ENCODE measurements at regions not wholly inside any gene's neighbourhood (a gene's known extent, or its start where the extent isn't known, plus 50 kb on each side); places are given as distances from the start of the nearest gene placed in this dataset.

DNA sequence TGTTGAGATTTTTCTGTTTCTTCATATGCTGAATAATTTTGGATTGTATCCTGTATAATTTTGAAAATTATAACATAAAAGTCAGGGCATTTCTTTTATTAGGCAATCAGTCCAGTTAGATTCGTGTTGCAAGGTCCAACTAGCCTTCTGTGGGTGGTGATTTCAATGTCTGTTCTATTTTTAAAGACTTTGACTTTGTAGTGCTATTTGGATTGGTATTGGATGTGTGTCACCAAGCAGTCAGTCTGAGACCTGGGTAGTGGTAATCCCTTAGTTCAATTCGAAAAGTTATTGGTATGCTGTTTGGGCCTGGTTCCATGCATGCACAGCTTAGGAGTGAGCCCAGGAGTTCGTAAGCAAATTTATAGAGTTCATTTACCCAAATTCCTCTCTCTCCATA lies 82.2 kb downstream of the EPDR1 start:
- H3K4me1 Mint-ChIP-seq, result no peaks in the 10 kb centered on the region
- DNase-seq, result no peak
- no peaks in the 10 kb centered on the region for H3K9me3 Mint-ChIP-seq (ENCODE audit: low read depth)
- no peak overlapping the region for H3K27ac Mint-ChIP-seq
- CTCF ChIA-PET, result no interaction called here
- peaks cover 11% of the 10 kb centered on the region for H3K27me3 Mint-ChIP-seq
- ATAC-seq, result no peak
- no peaks in the 10 kb centered on the region for H3K36me3 Mint-ChIP-seq
- H3K4me3 Mint-ChIP-seq, result no peak overlapping the region

GRCh38 chr7:38006559-38006958 lies 86.1 kb downstream of the EPDR1 start:
- no peak overlapping the region for H3K27ac Mint-ChIP-seq
- CTCF ChIA-PET, result no interaction called here
- H3K27me3 Mint-ChIP-seq, result peaks cover 11% of the 10 kb centered on the region
- DNase-seq (no peak), ATAC-seq (no peak)
- peaks cover 1% of the 10 kb centered on the region for H3K36me3 Mint-ChIP-seq
- H3K9me3 Mint-ChIP-seq (ENCODE audit: low read depth), result peaks cover 2% of the 10 kb centered on the region
- H3K4me1 Mint-ChIP-seq, result no peaks in the 10 kb centered on the region
- H3K4me3 Mint-ChIP-seq, result no peak overlapping the region

DNA sequence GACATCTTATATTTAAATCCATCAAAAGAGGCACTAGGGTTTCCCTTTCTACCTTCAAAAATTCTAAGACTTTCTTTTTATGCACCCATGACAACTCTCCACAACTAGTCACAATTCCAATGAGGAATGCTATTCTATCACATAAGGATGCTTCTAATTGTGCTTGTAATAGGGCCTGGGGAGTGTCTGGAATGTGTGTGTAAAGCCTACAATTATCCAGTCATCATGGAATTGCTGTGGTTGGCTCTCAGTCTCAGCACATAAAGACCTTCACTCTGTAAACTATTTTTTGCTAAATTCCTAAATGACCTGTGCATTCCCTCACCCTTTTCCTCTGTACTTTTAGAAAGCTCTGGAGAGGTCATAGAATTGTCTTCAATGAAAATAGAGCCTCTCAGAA lies 86.7 kb downstream of the EPDR1 start:
- no peak overlapping the region for H3K4me3 Mint-ChIP-seq
- peaks cover 2% of the 10 kb centered on the region for H3K9me3 Mint-ChIP-seq (ENCODE audit: low read depth)
- CTCF ChIA-PET, result no interaction called here
- peaks cover 1% of the 10 kb centered on the region for H3K36me3 Mint-ChIP-seq
- no peak overlapping the region for H3K27ac Mint-ChIP-seq
- peaks cover 11% of the 10 kb centered on the region for H3K27me3 Mint-ChIP-seq
- ATAC-seq (no peak), DNase-seq (no peak)
- no peaks in the 10 kb centered on the region for H3K4me1 Mint-ChIP-seq

- Mint-ChIP-seq H3K27ac (no peak overlapping the region), H3K9me3 (ENCODE audit: low read depth) (peaks cover 2% of the 10 kb centered on the region), H3K27me3 (peaks cover 23% of the 10 kb centered on the region), H3K36me3 (peaks cover 1% of the 10 kb centered on the region), H3K4me1 (no peaks in the 10 kb centered on the region), H3K4me3 (no peak overlapping the region)
- DNase-seq (no peak), ATAC-seq (no peak)
- CTCF ChIA-PET, result no interaction called here
Measured at GRCh38 chr7:38013246-38013645, 92.8 kb downstream of the EPDR1 start.

DNA sequence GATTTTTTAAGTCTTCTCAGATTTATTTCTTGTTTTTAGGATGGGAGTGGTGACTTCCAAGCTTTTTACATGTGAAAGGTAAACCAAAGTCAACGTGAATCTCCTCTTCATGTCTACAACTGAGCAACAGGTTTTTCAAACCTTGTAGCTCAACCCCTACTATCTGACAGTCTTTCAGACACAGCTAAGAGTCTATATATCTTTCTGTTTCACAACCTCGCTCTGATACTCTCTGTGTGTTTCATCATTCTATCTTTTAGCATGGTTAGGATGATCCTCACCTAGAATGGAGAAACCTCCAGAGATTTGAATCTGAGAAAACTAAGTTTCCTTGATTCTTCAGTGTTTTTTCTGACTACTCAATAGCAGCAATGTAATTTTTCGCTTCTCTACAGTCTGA lies 96.1 kb downstream of the EPDR1 start:
- CTCF ChIA-PET, result interaction anchor here (1.2 kb wide), 1 partner anchor 100 kb away, joined by 3 read pairs; the partner anchor contains the start of gene SFRP4
- no peaks in the 10 kb centered on the region for H3K4me1 Mint-ChIP-seq
- H3K4me3 Mint-ChIP-seq, result no peak overlapping the region
- no peaks in the 10 kb centered on the region for H3K36me3 Mint-ChIP-seq
- ATAC-seq, result no peak
- DNase-seq, result no peak
- no peaks in the 10 kb centered on the region for H3K9me3 Mint-ChIP-seq (ENCODE audit: low read depth)
- H3K27ac Mint-ChIP-seq, result no peak overlapping the region
- peaks cover 23% of the 10 kb centered on the region for H3K27me3 Mint-ChIP-seq

GRCh38 chr7:38017320-38017719 lies 96.9 kb downstream of the EPDR1 start:
- peaks cover 23% of the 10 kb centered on the region for H3K27me3 Mint-ChIP-seq
- no peak overlapping the region for H3K4me3 Mint-ChIP-seq
- no peak for ATAC-seq
- no peaks in the 10 kb centered on the region for H3K4me1 Mint-ChIP-seq
- no peaks in the 10 kb centered on the region for H3K9me3 Mint-ChIP-seq (ENCODE audit: low read depth)
- no peak overlapping the region for H3K27ac Mint-ChIP-seq
- DNase-seq, result no peak
- CTCF ChIA-PET, result interaction anchor here (1.2 kb wide), 1 partner anchor 101 kb away, joined by 3 read pairs; the partner anchor contains the start of gene SFRP4
- no peaks in the 10 kb centered on the region for H3K36me3 Mint-ChIP-seq

DNA sequence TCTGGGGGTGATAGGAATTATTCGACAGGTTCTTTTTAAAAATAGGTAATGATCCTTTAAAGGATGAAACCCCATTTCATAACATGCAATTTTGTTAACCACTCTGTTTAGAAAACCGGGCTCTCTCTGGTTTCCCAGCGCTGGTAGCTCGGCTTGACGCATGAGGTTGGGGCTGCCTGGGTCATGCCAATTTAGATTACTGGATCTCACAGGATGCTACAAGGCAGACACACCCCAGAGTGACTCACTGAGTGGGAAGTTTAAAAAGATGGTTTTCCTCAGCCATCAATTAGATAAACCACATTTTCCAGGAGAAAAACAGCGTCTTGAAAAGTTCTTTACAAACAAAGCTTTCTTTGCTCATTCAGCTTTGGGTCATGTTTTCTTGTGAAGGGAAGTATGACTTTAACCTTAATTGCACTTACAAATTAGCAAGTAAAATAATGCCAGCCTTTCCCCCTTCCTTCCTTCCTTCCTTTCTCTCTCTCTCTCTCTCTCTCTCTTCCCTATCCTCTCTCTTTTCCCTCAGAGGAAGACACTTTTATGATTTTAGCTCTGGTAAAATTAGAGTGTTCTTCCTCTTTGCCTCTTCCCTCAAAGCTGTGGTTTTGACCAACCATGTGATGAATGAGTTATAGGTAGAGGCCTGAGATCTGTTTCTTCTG lies 99.8 kb downstream of the EPDR1 start:
- no peak for DNase-seq
- CTCF ChIA-PET, result no interaction called here
- Mint-ChIP-seq H3K4me3 (no peak overlapping the region), H3K36me3 (no peaks in the 10 kb centered on the region), H3K27me3 (peaks cover 23% of the 10 kb centered on the region), H3K27ac (no peak overlapping the region), H3K4me1 (no peaks in the 10 kb centered on the region), H3K9me3 (ENCODE audit: low read depth) (no peaks in the 10 kb centered on the region)
- ATAC-seq, result no peak

- CTCF ChIA-PET, result no interaction called here
- Mint-ChIP-seq H3K4me1 (no peaks in the 10 kb centered on the region), H3K36me3 (no peaks in the 10 kb centered on the region), H3K4me3 (no peak overlapping the region), H3K27me3 (peaks cover 15% of the 10 kb centered on the region), H3K9me3 (ENCODE audit: low read depth) (no peaks in the 10 kb centered on the region), H3K27ac (no peak overlapping the region)
- ATAC-seq (no peak), DNase-seq (no peak)
Measured at GRCh38 chr7:38021892-38022291, 101.5 kb downstream of the EPDR1 start.

DNA sequence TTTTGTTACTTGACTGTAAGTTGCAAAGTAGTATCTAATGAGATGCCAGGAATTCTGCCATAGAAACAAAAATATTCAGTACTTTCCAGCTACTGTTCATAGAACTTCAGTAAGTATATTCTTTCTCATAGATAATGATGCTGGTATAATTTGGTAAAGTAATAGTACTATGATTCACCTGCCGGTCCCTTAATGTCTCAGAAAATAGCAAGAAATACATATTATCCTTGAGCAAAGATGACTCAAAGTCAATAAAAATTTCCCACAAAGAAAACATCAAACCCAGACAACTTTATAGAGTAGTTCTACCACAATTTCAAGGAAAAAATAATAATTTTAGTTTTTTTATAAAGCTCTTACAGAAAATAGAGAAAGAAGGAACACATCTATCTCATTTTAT lies 105.4 kb downstream of the EPDR1 start:
- Mint-ChIP-seq H3K36me3 (no peaks in the 10 kb centered on the region), H3K4me3 (no peak overlapping the region), H3K9me3 (ENCODE audit: low read depth) (no peaks in the 10 kb centered on the region), H3K27me3 (no peaks in the 10 kb centered on the region), H3K4me1 (no peaks in the 10 kb centered on the region), H3K27ac (no peak overlapping the region)
- CTCF ChIA-PET, result no interaction called here
- no peak for ATAC-seq
- no peak for DNase-seq

- no peak overlapping the region for H3K4me3 Mint-ChIP-seq
- H3K36me3 Mint-ChIP-seq, result no peaks in the 10 kb centered on the region
- no peak for ATAC-seq
- no peaks in the 10 kb centered on the region for H3K4me1 Mint-ChIP-seq
- H3K9me3 Mint-ChIP-seq (ENCODE audit: low read depth), result no peaks in the 10 kb centered on the region
- peaks cover 4% of the 10 kb centered on the region for H3K27me3 Mint-ChIP-seq
- no peak for DNase-seq
- no peak overlapping the region for H3K27ac Mint-ChIP-seq
- CTCF ChIA-PET, result no interaction called here
Measured at GRCh38 chr7:38027884-38028455, 107.5 kb downstream of the EPDR1 start.

- H3K27ac Mint-ChIP-seq, result no peak overlapping the region
- CTCF ChIA-PET, result no interaction called here
- H3K4me3 Mint-ChIP-seq, result no peak overlapping the region
Measured at GRCh38 chr7:38034062-38034908, 113.8 kb downstream of the EPDR1 start.

GRCh38 chr7:38040831-38041230 lies 120.4 kb downstream of the EPDR1 start:
- DNase-seq (no peak), ATAC-seq (no peak)
- H3K27ac Mint-ChIP-seq, result no peak overlapping the region
- CTCF ChIA-PET, result interaction anchor here (0.9 kb wide), 1 partner anchor 15 kb away, joined by 3 read pairs; no protein-coding TSS in a partner anchor
- no peaks in the 10 kb centered on the region for H3K9me3 Mint-ChIP-seq (ENCODE audit: low read depth)
- H3K36me3 Mint-ChIP-seq, result no peaks in the 10 kb centered on the region
- H3K27me3 Mint-ChIP-seq, result peaks cover 10% of the 10 kb centered on the region
- H3K4me3 Mint-ChIP-seq, result no peak overlapping the region
- H3K4me1 Mint-ChIP-seq, result no peaks in the 10 kb centered on the region

More at GRCh38 chr7:38034062-38034908, 113.8 kb downstream of the EPDR1 start:
- DNase-seq, result no peak
- no peaks in the 10 kb centered on the region for H3K9me3 Mint-ChIP-seq (ENCODE audit: low read depth)
- no peaks in the 10 kb centered on the region for H3K4me1 Mint-ChIP-seq
- no peak for ATAC-seq
- H3K36me3 Mint-ChIP-seq, result no peaks in the 10 kb centered on the region
- H3K27me3 Mint-ChIP-seq, result peaks cover 6% of the 10 kb centered on the region

DNA sequence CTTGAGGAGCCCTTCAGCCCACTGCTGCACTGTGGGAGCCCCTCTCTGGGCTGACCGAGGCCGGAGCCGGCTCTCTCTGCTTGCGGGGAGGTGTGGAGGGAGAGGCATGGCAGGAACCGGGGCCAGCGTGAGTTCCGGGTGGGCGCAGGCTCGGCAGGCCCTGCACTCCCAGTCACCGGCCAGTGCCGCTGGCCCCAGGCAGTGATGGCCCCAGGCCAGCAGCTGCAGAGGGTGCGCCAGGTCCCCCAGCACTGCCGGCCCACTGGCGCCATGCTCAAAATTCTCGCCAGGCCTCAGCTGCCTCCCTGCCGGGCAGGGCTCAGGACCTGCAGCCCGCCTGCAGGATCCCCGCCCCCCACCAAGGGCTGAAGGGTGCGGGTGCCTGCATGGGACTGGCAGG lies 128.4 kb upstream of the STARD3NL start:
- H3K27me3 Mint-ChIP-seq, result peaks cover 8% of the 10 kb centered on the region
- ATAC-seq (no peak), DNase-seq (no peak)
- H3K4me3 Mint-ChIP-seq, result no peak overlapping the region
- H3K4me1 Mint-ChIP-seq, result no peaks in the 10 kb centered on the region
- no peaks in the 10 kb centered on the region for H3K9me3 Mint-ChIP-seq (ENCODE audit: low read depth)
- CTCF ChIA-PET, result interaction anchor here (0.6 kb wide), 1 partner anchor 24 kb away, joined by 3 read pairs; no protein-coding TSS in a partner anchor
- H3K27ac Mint-ChIP-seq, result no peak overlapping the region
- no peaks in the 10 kb centered on the region for H3K36me3 Mint-ChIP-seq

- CTCF ChIA-PET, result no interaction called here
- H3K27me3 Mint-ChIP-seq, result peaks cover 2% of the 10 kb centered on the region
- no peaks in the 10 kb centered on the region for H3K36me3 Mint-ChIP-seq
- no peak overlapping the region for H3K27ac Mint-ChIP-seq
- no peaks in the 10 kb centered on the region for H3K4me1 Mint-ChIP-seq
- H3K9me3 Mint-ChIP-seq (ENCODE audit: low read depth), result no peaks in the 10 kb centered on the region
- H3K4me3 Mint-ChIP-seq, result no peak overlapping the region
- ATAC-seq (no peak), DNase-seq (no peak)
Measured at GRCh38 chr7:38051311-38051710, 126.7 kb upstream of the STARD3NL start.

Data from activated CD8-positive, alpha-beta memory T cell treated with anti-CD3 and anti-CD28 coated beads, Interleukin-2, amount 10 ng/mL, durations not matched to agents 7 days and 5 days (primary cell).